ENCODE measurements at regions not wholly inside any gene's neighbourhood (a gene's known extent, or its start where the extent isn't known, plus 50 kb on each side); places are given as distances from the start of the nearest gene placed in this dataset.

DNA sequence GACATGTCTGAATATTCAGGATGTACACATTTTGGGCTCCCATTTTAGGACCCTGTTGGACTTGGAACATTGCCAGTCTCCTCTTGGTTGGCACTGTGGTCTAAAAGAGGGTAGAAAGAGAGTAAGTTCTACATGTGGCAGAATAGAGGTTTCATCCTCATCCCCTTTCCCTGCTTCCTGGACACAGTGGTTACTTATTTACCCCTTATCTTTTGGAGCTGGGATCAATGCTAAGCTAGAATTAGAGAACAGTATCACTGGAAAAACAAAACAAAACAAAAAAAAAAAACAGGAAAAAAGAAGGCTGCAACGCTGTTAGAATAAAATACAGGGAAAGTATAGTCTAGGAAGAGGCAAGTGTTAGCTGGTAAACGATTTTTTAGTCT is 790.6 kb downstream of the MAFB start:
- Histone ChIP-seq H4K5ac (ENCODE audit: insufficient read length, low read depth, low read length) (no peak overlapping the region), H3K14ac (ENCODE audit: insufficient read length) (no peak overlapping the region), H2AK5ac (ENCODE audit: low read depth, low read length) (no peak overlapping the region), H4K20me1 (replicated peaks in 1 of 2; ENCODE audit: control insufficient read depth in 1 of 2, insufficient read depth in 2 of 2, low read length in 2 of 2) (no peaks in the 10 kb centered on the region), H3K4me1 (replicated peaks in 1 of 4; ENCODE audit: control insufficient read depth in 3 of 4, insufficient read depth in 4 of 4, low read length in 3 of 4) (peaks cover 0 to 9% (median 7%) of the 10 kb centered on the region in 4 experiments; a peak in 4 of 7 replicates), H3K79me2 (ENCODE audit: control insufficient read depth in 1 of 2, insufficient read depth in 2 of 2, low read length in 2 of 2) (no peaks in the 10 kb centered on the region), H2BK20ac (ENCODE audit: low read length) (0 out of 2 replicates have a peak overlapping the region, but pooled peaks have one; percentile 11), H2AFZ (ENCODE audit: low read length) (no peak overlapping the region), H3K79me1 (ENCODE audit: low read depth, low read length) (no peaks in the 10 kb centered on the region), H3K4me2 (ENCODE audit: insufficient read depth in 1 of 2, low read depth in 2 of 2, low read length in 2 of 2) (no peak overlapping the region), H3K9me3 (ENCODE audit: insufficient read depth in 2 of 2, low read depth in 1 of 2, low read length in 1 of 2) (peaks cover 0 to 3% of the 10 kb centered on the region in 2 experiments; a peak in 1 of 4 replicates), H3K4me3 (ENCODE audit: extremely low read depth in 1 of 4, insufficient read depth in 2 of 4, low read depth in 3 of 4, low read length in 4 of 4) (no peak overlapping the region), H3K9ac (replicated peaks in 1 of 4; ENCODE audit: extremely low read depth in 1 of 4, low read depth in 3 of 4, low read length in 3 of 4) (no peak overlapping the region), H2BK5ac (ENCODE audit: low read depth, low read length) (no peak overlapping the region), H3K56ac (replicated peaks; ENCODE audit: insufficient read length, low read depth, low read length) (no peak overlapping the region), H2BK15ac (ENCODE audit: low read length) (no peak overlapping the region), H3K4ac (replicated peaks; ENCODE audit: insufficient read length, low read depth, low read length) (no peak overlapping the region), H2BK120ac (replicated peaks; ENCODE audit: low read depth, low read length) (no peak overlapping the region), H3K23ac (ENCODE audit: insufficient read length) (no peak overlapping the region), H3K23me2 (ENCODE audit: low read depth, low read length) (no peaks in the 10 kb centered on the region), H2BK12ac (ENCODE audit: low read depth, low read length) (no peak overlapping the region), H3K18ac (ENCODE audit: extremely low read depth, low read length) (no peak overlapping the region), H4K8ac (ENCODE audit: extremely low read depth, insufficient read depth, low read length) (no peak overlapping the region), H4K91ac (replicated peaks; ENCODE audit: insufficient read length, low read length) (no peak overlapping the region), H3K27me3 (replicated peaks in 1 of 4; ENCODE audit: control insufficient read depth in 3 of 4, extremely low read depth in 1 of 4, insufficient read depth in 3 of 4, low read length in 3 of 4) (no peaks in the 10 kb centered on the region), H3K36me3 (ENCODE audit: control insufficient read depth in 2 of 4, insufficient read depth in 4 of 4, low read length in 3 of 4) (no peaks in the 10 kb centered on the region), H3K27ac (ENCODE audit: low read depth, low read length) (no peak overlapping the region)
- 43% methylated on average over 2 of the region's 2 CpGs; no CpG with 5 or more reads in 1 of the 2 experiments for WGBS, 2 experiments (ENCODE audit: extremely low coverage in 1 of 2, insufficient coverage in 1 of 2, insufficient read length in 1 of 2, insufficient replicate concordance in 2 of 2, low coverage in 1 of 2, low lambda C conversion rate in 2 of 2, missing lambda C conversion rate in 1 of 2)
- FAIRE-seq (no peak), DNase-seq (ENCODE audit: low read depth in 1 of 2, low spot score in 2 of 2) (no peak)
- CTCF ChIA-PET (ENCODE audit: partially characterized antibody), result interaction anchor here (0.6 to 1.2 kb wide), 2 partner anchors 69 to 348 kb away, joined by 3 read pairs; no protein-coding TSS in a partner anchor
- POLR2A ChIA-PET (ENCODE audit: partially characterized antibody), result no interaction called here
- TF ChIP-seq, protein P1, sequence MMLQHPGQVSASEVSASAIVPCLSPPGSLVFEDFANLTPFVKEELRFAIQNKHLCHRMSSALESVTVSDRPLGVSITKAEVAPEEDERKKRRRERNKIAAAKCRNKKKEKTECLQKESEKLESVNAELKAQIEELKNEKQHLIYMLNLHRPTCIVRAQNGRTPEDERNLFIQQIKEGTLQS (IDR thresholded peaks at IDR 0.05; ENCODE audit: insufficient read depth, low read depth, low read length), result no peak
